Kidney capillary endothelial cell (primary cell): ENCODE measurements at regions not wholly inside any gene's neighbourhood (a gene's known extent, or its start where the extent isn't known, plus 50 kb on each side); places are given as distances from the start of the nearest gene placed in this dataset.

Experiments used
- DNase-seq: peaks from one replicate; pipeline ENCODE4 v3.0.0-alpha.2; 2018; ENCODE audit warnings: low spot score

- DNase-seq: no peak
Observed at GRCh38 chr19:46944918-46945628, 74.6 kb upstream of the NPAS1 start.

GRCh38 chr19:46945694-46946489, 73.7 kb upstream of the NPAS1 start:
- no peak for DNase-seq

- no peak for DNase-seq
Observed at GRCh38 chr19:46946611-46947238, 72.9 kb upstream of the NPAS1 start.

GRCh38 chr19:46947866-46948265, 71.8 kb upstream of the NPAS1 start:
- DNase-seq: no peak

- DNase-seq: no peak
Observed at GRCh38 chr19:46950526-46951170, 69.0 kb upstream of the NPAS1 start.

GRCh38 chr19:46951171-46951986, 68.3 kb upstream of the NPAS1 start:
- DNase-seq: peak; percentile 85

GRCh38 chr19:46952874-46953273, 66.8 kb upstream of the NPAS1 start:
- DNase-seq: no peak

- no peak for DNase-seq
Observed at GRCh38 chr19:46953955-46954501, 65.6 kb upstream of the NPAS1 start.

GRCh38 chr19:46954502-46954992, 65.1 kb upstream of the NPAS1 start:
- no peak for DNase-seq

- peak; percentile 60 for DNase-seq
Observed at GRCh38 chr19:46954993-46955812, 64.4 kb upstream of the NPAS1 start.

GRCh38 chr19:46955813-46956371, 63.7 kb upstream of the NPAS1 start:
- DNase-seq: no peak

GRCh38 chr19:46958532-46958931, 61.1 kb upstream of the NPAS1 start:
- no peak for DNase-seq

- no peak for DNase-seq
Observed at GRCh38 chr19:46959894-46960556, 59.6 kb upstream of the NPAS1 start.

GRCh38 chr19:46962030-46962570, 57.5 kb upstream of the NPAS1 start:
- DNase-seq: no peak

- DNase-seq: peak; percentile 46
Observed at GRCh38 chr19:46963093-46963734, 56.4 kb upstream of the NPAS1 start.

GRCh38 chr19:46967578-46968032, 52.0 kb upstream of the NPAS1 start:
- no peak for DNase-seq
